Sigmoid colon (tissue), 6 donors: ENCODE measurements at regions not wholly inside any gene's neighbourhood (a gene's known extent, or its start where the extent isn't known, plus 50 kb on each side); places are given as distances from the start of the nearest gene placed in this dataset.

Experiments used
- DNase-seq: peaks from one replicate; pipeline ENCODE4 v3.0.0-alpha.2; 2019
- H3K27ac ChIP-seq, 4 donors: fragments of 200-600 bp; sonication (generic); one replicate each; pipeline ENCODE4 v1.5.1; 2016 to 2019; ENCODE audit warnings: mild to moderate bottlenecking in 1 of 4
- H3K27me3 ChIP-seq, 3 donors: fragments of 200-600 bp; sonication (generic); one replicate each; pipeline ENCODE4 v1.5.1; 2019; ENCODE audit warnings: mild to moderate bottlenecking in 1 of 3
- H3K36me3 ChIP-seq, 4 donors: fragments of 200-600 bp; sonication (generic); one replicate each; pipeline ENCODE4 v1.5.1; 2016 to 2019
- H3K4me1 ChIP-seq, 4 donors: fragments of 200-600 bp; sonication (generic); one replicate each; pipeline ENCODE4 v1.5.1; 2017 to 2019
- H3K4me3 ChIP-seq, 4 donors: fragments of 200-600 bp; sonication (generic); one replicate each; pipeline ENCODE4 v1.5.1; 2017 to 2019; ENCODE audit warnings: mild to moderate bottlenecking in 2 of 4, moderate library complexity in 1 of 4
- H3K9me3 ChIP-seq, 4 donors: fragments of 200-600 bp in 3 of 4; sonication (generic) in 3 of 4; one replicate each; pipeline versions ENCODE4 v1.5.1 to v1.6.1; 2013 to 2019
- EP300 ChIP-seq, 4 donors: sonication (generic); formaldehyde crosslinking; IDR thresholded peaks; one replicate each; pipeline ENCODE4 v1.6.1; 2017; ENCODE audit warnings: antibody characterized with exemption in 4 of 4
- POLR2A ChIP-seq, 2 donors: fragments of 450-650 bp; IDR thresholded peaks; one replicate each; pipeline ENCODE4 v1.6.1; 2016; ENCODE audit warnings: antibody characterized with exemption in 2 of 2, mild to moderate bottlenecking in 2 of 2, moderate library complexity in 2 of 2
- POLR2AphosphoS5 ChIP-seq, 4 donors: sonication (generic); formaldehyde crosslinking; IDR thresholded peaks; one replicate each; pipeline ENCODE4 v1.6.1; 2017; ENCODE audit warnings: antibody characterized with exemption in 4 of 4
- WGBS, 2 donors: extraction: QIAGEN DNeasy Blood & Tissue Kit; methylation state at CpG; one replicate each; pipeline ENCODE4 v1.1.7; 2013; 5-methylcytosine and 5-hydroxymethylcytosine counted together
- intact Hi-C: fragments of 100-400 bp; cut with DNase I; formaldehyde crosslinking; loops from one replicate; pipeline ENCODE4 v1.15.1; 2023
- TF ChIP-seq, protein P1 (sequence below), 4 experiments: fragments of 450-650 bp in 3 of 4; fragments of 200-600 bp in 1 of 4; IDR thresholded peaks; one replicate each; pipeline ENCODE4 v1.5.1; 2016 to 2019; ENCODE audit warnings: antibody characterized with exemption in 4 of 4, mild to moderate bottlenecking in 3 of 4, moderate library complexity in 2 of 4
- donor health status: healthy with polysubstance abuse.
- donor health status: healthy.

GRCh38 chr5:118174671-118175070, 813.7 kb downstream of the DTWD2 start:
- Histone ChIP-seq H3K4me1 (no peaks in the 10 kb centered on the region), H3K27ac (no peak overlapping the region), H3K36me3 (no peaks in the 10 kb centered on the region), H3K27me3 (no peaks in the 10 kb centered on the region), H3K9me3 (no peaks in the 10 kb centered on the region), H3K4me3 (no peak overlapping the region)
- TF ChIP-seq, protein P1, sequence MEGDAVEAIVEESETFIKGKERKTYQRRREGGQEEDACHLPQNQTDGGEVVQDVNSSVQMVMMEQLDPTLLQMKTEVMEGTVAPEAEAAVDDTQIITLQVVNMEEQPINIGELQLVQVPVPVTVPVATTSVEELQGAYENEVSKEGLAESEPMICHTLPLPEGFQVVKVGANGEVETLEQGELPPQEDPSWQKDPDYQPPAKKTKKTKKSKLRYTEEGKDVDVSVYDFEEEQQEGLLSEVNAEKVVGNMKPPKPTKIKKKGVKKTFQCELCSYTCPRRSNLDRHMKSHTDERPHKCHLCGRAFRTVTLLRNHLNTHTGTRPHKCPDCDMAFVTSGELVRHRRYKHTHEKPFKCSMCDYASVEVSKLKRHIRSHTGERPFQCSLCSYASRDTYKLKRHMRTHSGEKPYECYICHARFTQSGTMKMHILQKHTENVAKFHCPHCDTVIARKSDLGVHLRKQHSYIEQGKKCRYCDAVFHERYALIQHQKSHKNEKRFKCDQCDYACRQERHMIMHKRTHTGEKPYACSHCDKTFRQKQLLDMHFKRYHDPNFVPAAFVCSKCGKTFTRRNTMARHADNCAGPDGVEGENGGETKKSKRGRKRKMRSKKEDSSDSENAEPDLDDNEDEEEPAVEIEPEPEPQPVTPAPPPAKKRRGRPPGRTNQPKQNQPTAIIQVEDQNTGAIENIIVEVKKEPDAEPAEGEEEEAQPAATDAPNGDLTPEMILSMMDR (IDR thresholded peaks at IDR 0.05): no peak
- no peak for TF ChIP-seq POLR2A (IDR thresholded peaks at IDR 0.05)
- TF ChIP-seq POLR2AphosphoS5 (IDR thresholded peaks at IDR 0.05): no peak
- no peak for TF ChIP-seq EP300 (IDR thresholded peaks at IDR 0.05)
- DNase-seq: no peak
- WGBS, 2 donors: 59 to 71% methylated on average over 3 of the region's 3 CpGs
- intact Hi-C loops: no loop called here

GRCh38 chr5:118173340-118173739, 815.0 kb downstream of the DTWD2 start:
- intact Hi-C loops: no loop called here
- no peak for DNase-seq
- H3K9me3 ChIP-seq: no peaks in the 10 kb centered on the region
- H3K4me1 ChIP-seq: no peaks in the 10 kb centered on the region
- no peak overlapping the region for H3K4me3 ChIP-seq
- no peaks in the 10 kb centered on the region for H3K27me3 ChIP-seq
- no peak for TF ChIP-seq POLR2A (IDR thresholded peaks at IDR 0.05)
- no peak for TF ChIP-seq EP300 (IDR thresholded peaks at IDR 0.05)
- TF ChIP-seq, protein P1 (IDR thresholded peaks at IDR 0.05): no peak
- no peak for TF ChIP-seq POLR2AphosphoS5 (IDR thresholded peaks at IDR 0.05)
- 94 to 96% methylated on average over 5 of the region's 5 CpGs for WGBS, 2 donors
- no peaks in the 10 kb centered on the region for H3K36me3 ChIP-seq
- H3K27ac ChIP-seq: no peak overlapping the region

- Histone ChIP-seq H3K27ac (no peak overlapping the region), H3K9me3 (no peaks in the 10 kb centered on the region), H3K4me1 (no peaks in the 10 kb centered on the region), H3K27me3 (no peaks in the 10 kb centered on the region), H3K4me3 (no peak overlapping the region), H3K36me3 (no peaks in the 10 kb centered on the region)
- DNase-seq: no peak
- intact Hi-C loops: no loop called here
- TF ChIP-seq, protein P1 (IDR thresholded peaks at IDR 0.05): no peak
- no peak for TF ChIP-seq POLR2AphosphoS5 (IDR thresholded peaks at IDR 0.05)
- no peak for TF ChIP-seq EP300 (IDR thresholded peaks at IDR 0.05)
- 81% methylated on average over 2 of the region's 2 CpGs for WGBS, 2 donors
Observed at GRCh38 chr5:118165619-118166018, 822.7 kb downstream of the DTWD2 start.

- no peak for DNase-seq
- no peak for TF ChIP-seq POLR2A (IDR thresholded peaks at IDR 0.05)
- TF ChIP-seq POLR2AphosphoS5 (IDR thresholded peaks at IDR 0.05): no peak
- TF ChIP-seq EP300 (IDR thresholded peaks at IDR 0.05): no peak
- intact Hi-C loops: no loop called here
- Histone ChIP-seq H3K9me3 (no peaks in the 10 kb centered on the region), H3K4me1 (no peaks in the 10 kb centered on the region), H3K27ac (no peak overlapping the region), H3K27me3 (no peaks in the 10 kb centered on the region), H3K4me3 (no peak overlapping the region), H3K36me3 (no peaks in the 10 kb centered on the region)
- 77 to 83% methylated on average over 5 of the region's 5 CpGs for WGBS, 2 donors
Observed at GRCh38 chr5:118156181-118156580, 832.2 kb downstream of the DTWD2 start.

GRCh38 chr5:118146824-118147223, 841.5 kb downstream of the DTWD2 start:
- TF ChIP-seq EP300 (IDR thresholded peaks at IDR 0.05): no peak
- TF ChIP-seq POLR2A (IDR thresholded peaks at IDR 0.05): no peak
- TF ChIP-seq, protein P1 (IDR thresholded peaks at IDR 0.05): no peak
- no peak for TF ChIP-seq POLR2AphosphoS5 (IDR thresholded peaks at IDR 0.05)
- no peaks in the 10 kb centered on the region for H3K9me3 ChIP-seq
- no peaks in the 10 kb centered on the region for H3K36me3 ChIP-seq
- H3K27ac ChIP-seq: no peak overlapping the region
- H3K4me3 ChIP-seq: no peak overlapping the region
- H3K27me3 ChIP-seq: no peaks in the 10 kb centered on the region
- intact Hi-C loops: no loop called here
- no peak for DNase-seq
- H3K4me1 ChIP-seq: no peaks in the 10 kb centered on the region
- 12 to 91% methylated on average over 3 of the region's 3 CpGs for WGBS, 2 donors
